ENCODE measurements at regions not wholly inside any gene's neighbourhood (a gene's known extent, or its start where the extent isn't known, plus 50 kb on each side); places are given as distances from the start of the nearest gene placed in this dataset.

DNA sequence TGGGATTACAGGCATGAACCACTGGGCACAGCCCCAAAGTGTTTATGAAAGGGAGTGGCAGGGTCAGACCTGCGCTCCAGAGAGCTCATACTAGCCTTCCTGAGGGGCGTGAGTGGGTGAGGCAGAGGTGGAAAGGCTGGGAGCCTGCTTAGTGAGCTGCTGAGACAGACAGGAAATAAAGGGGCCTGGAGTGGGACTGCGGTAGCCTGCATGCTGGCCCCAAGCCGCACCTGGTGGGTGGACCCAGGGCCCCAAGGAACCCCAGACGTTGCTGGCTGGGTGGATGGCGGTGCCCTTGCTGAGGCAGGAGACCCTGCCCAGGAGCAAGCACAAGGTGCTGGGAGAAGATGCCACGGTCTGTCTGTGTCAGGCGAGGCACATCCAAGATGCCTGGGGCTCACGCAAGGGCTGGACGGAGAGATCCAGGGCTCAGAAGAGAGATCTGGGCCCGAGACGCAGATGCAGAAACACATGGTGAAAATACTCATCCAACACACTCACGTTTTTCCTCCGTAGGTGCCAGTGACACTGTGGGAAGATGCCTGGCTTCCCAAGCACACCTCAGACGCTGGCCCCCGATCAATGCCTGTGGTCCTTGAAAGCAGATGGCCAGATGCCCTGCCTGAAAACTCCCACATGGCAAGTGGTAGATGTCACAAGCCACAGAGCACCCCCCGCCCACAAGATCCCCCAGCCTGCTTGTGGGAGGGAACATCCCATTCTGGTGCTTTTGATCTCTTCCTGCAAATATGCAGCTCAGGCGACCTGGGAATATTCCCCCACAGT, 151.1 kb downstream of the GLI2 start:
- Histone ChIP-seq H3K4me1 (ENCODE audit: insufficient read depth, low read length) (no peaks in the 10 kb centered on the region), H3K9me2 (replicated peaks; ENCODE audit: low read length) (no peaks in the 10 kb centered on the region), H3K9me3 (ENCODE audit: low read length) (no peaks in the 10 kb centered on the region), H3K36me3 (ENCODE audit: low read depth, low read length) (no peaks in the 10 kb centered on the region), H3K79me2 (ENCODE audit: low read length) (no peaks in the 10 kb centered on the region), H3F3A (ENCODE audit: low read length, unreplicated experiment) (no peaks in the 10 kb centered on the region), H3K27ac (ENCODE audit: low read length) (no peak overlapping the region), H3K4me3 (ENCODE audit: low read length) (no peak overlapping the region), H3K4me2 (ENCODE audit: low read length) (no peak overlapping the region), H4K20me1 (ENCODE audit: low read length) (no peaks in the 10 kb centered on the region), H3K9ac (ENCODE audit: low read length) (no peak overlapping the region), H2AFZ (ENCODE audit: low read length) (no peak overlapping the region), H3K27me3 (ENCODE audit: low read length) (no peaks in the 10 kb centered on the region)
- CTCF ChIA-PET, result no interaction called here
- peak; percentile 59; the same call in 1 of the 2 replicates for ATAC-seq
- intact Hi-C loops (cut with micrococcal nuclease), result no loop called here
- BruUV-seq (replicated peaks), result no TSS peak
- DNase-seq, result no peak
- no peak for TF ChIP-seq EZH2 (IDR thresholded peaks at IDR 0.05; ENCODE audit: low read length, unreplicated experiment)
- TF ChIP-seq, protein P1, sequence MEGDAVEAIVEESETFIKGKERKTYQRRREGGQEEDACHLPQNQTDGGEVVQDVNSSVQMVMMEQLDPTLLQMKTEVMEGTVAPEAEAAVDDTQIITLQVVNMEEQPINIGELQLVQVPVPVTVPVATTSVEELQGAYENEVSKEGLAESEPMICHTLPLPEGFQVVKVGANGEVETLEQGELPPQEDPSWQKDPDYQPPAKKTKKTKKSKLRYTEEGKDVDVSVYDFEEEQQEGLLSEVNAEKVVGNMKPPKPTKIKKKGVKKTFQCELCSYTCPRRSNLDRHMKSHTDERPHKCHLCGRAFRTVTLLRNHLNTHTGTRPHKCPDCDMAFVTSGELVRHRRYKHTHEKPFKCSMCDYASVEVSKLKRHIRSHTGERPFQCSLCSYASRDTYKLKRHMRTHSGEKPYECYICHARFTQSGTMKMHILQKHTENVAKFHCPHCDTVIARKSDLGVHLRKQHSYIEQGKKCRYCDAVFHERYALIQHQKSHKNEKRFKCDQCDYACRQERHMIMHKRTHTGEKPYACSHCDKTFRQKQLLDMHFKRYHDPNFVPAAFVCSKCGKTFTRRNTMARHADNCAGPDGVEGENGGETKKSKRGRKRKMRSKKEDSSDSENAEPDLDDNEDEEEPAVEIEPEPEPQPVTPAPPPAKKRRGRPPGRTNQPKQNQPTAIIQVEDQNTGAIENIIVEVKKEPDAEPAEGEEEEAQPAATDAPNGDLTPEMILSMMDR (conservative IDR thresholded peaks at IDR 0.05; ENCODE audit: low read depth, low read length), result no peak
- TF ChIP-seq EZH2phosphoT487 (IDR thresholded peaks at IDR 0.05; ENCODE audit: borderline replicate concordance, low read length), result no peak
- POLR2A ChIA-PET (ENCODE audit: unreplicated experiment), result no interaction called here

DNA sequence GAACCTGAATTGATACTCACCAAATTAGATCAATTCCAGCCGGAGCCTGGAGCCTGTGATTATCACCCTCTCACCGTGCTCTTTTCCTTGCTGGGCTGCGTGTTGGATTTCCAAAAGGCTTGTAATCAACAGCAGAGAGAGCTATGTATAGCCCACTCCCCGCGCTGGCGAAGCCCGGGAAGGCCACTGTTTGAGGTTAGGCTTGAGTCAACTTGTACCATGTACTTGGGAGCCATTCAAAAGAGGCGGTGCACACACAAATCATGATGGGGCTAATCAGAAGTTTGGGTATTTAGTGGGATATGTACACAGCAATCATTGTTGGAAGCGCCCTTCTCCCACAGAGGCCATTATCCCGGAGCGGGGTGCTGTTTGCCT, 151.6 kb downstream of the GLI2 start:
- TF ChIP-seq EZH2phosphoT487 (IDR thresholded peaks at IDR 0.05; ENCODE audit: borderline replicate concordance, low read length), result no peak
- TF ChIP-seq EZH2 (IDR thresholded peaks at IDR 0.05; ENCODE audit: low read length, unreplicated experiment), result no peak
- no TSS peak for BruUV-seq (replicated peaks)
- H3K27me3 ChIP-seq (ENCODE audit: low read length), result no peaks in the 10 kb centered on the region
- H3K27ac ChIP-seq (ENCODE audit: low read length), result no peak overlapping the region
- no peaks in the 10 kb centered on the region for H3F3A ChIP-seq (ENCODE audit: low read length, unreplicated experiment)
- ChIA-PET CTCF (no interaction called here), POLR2A (ENCODE audit: unreplicated experiment) (no interaction called here)
- no peak overlapping the region for H3K4me2 ChIP-seq (ENCODE audit: low read length)
- H4K20me1 ChIP-seq (ENCODE audit: low read length), result no peaks in the 10 kb centered on the region
- ATAC-seq (no peak), DNase-seq (no peak)
- no peaks in the 10 kb centered on the region for H3K9me3 ChIP-seq (ENCODE audit: low read length)
- no peak overlapping the region for H3K9ac ChIP-seq (ENCODE audit: low read length)
- no peaks in the 10 kb centered on the region for H3K36me3 ChIP-seq (ENCODE audit: low read depth, low read length)
- intact Hi-C loops (cut with micrococcal nuclease), result no loop called here
- H3K9me2 ChIP-seq (replicated peaks; ENCODE audit: low read length), result no peaks in the 10 kb centered on the region
- no peaks in the 10 kb centered on the region for H3K79me2 ChIP-seq (ENCODE audit: low read length)
- no peak overlapping the region for H2AFZ ChIP-seq (ENCODE audit: low read length)
- H3K4me3 ChIP-seq (ENCODE audit: low read length), result no peak overlapping the region
- H3K4me1 ChIP-seq (ENCODE audit: insufficient read depth, low read length), result no peaks in the 10 kb centered on the region

- DNase-seq (no peak), ATAC-seq (no peak)
- intact Hi-C loops (cut with micrococcal nuclease), result no loop called here
- H4K20me1 ChIP-seq (ENCODE audit: low read length), result no peaks in the 10 kb centered on the region
- no peaks in the 10 kb centered on the region for H3K9me2 ChIP-seq (replicated peaks; ENCODE audit: low read length)
- H3K4me1 ChIP-seq (ENCODE audit: insufficient read depth, low read length), result no peaks in the 10 kb centered on the region
- H3K79me2 ChIP-seq (ENCODE audit: low read length), result no peaks in the 10 kb centered on the region
- no peaks in the 10 kb centered on the region for H3F3A ChIP-seq (ENCODE audit: low read length, unreplicated experiment)
- CTCF ChIA-PET, result no interaction called here
- no peak overlapping the region for H3K27ac ChIP-seq (ENCODE audit: low read length)
- POLR2A ChIA-PET (ENCODE audit: unreplicated experiment), result no interaction called here
- no peak overlapping the region for H3K9ac ChIP-seq (ENCODE audit: low read length)
- H3K9me3 ChIP-seq (ENCODE audit: low read length), result no peaks in the 10 kb centered on the region
- H3K36me3 ChIP-seq (ENCODE audit: low read depth, low read length), result no peaks in the 10 kb centered on the region
- no peaks in the 10 kb centered on the region for H3K27me3 ChIP-seq (ENCODE audit: low read length)
- H3K4me2 ChIP-seq (ENCODE audit: low read length), result no peak overlapping the region
- BruUV-seq (replicated peaks), result no TSS peak
- no peak overlapping the region for H2AFZ ChIP-seq (ENCODE audit: low read length)
- H3K4me3 ChIP-seq (ENCODE audit: low read length), result no peak overlapping the region
- TF ChIP-seq, protein P1 (conservative IDR thresholded peaks at IDR 0.05; ENCODE audit: low read depth, low read length), result no peak
- TF ChIP-seq EZH2phosphoT487 (IDR thresholded peaks at IDR 0.05; ENCODE audit: borderline replicate concordance, low read length) (no peak), EZH2 (IDR thresholded peaks at IDR 0.05; ENCODE audit: low read length, unreplicated experiment) (no peak)
Observed at GRCh38 chr2:120887741-120888231, 152.1 kb downstream of the GLI2 start.

All from PC-3 (cell line).